ENCODE measurements at regions not wholly inside any gene's neighbourhood (a gene's known extent, or its start where the extent isn't known, plus 50 kb on each side); places are given as distances from the start of the nearest gene placed in this dataset.

DNA sequence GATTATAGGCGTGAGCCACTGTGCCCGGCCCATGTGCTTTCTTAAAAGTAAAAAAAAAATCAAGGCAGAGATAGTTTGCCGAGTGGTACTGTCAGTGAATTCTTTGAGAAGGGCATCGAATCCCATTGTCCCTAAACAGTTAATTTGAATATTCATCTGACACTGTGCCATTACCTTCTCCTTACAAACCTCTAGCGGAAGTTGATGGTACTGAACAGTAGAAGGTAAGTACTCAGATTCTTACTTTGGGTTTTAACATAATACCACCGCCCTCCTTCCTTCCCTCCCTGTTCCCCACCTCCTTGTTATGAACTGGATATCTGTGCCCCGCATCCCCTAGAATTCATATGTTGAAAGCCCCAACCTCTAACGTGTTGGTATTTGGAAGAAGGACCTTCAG is 58.2 kb upstream of the CLMP start:
- no peak for DNase-seq

DNA sequence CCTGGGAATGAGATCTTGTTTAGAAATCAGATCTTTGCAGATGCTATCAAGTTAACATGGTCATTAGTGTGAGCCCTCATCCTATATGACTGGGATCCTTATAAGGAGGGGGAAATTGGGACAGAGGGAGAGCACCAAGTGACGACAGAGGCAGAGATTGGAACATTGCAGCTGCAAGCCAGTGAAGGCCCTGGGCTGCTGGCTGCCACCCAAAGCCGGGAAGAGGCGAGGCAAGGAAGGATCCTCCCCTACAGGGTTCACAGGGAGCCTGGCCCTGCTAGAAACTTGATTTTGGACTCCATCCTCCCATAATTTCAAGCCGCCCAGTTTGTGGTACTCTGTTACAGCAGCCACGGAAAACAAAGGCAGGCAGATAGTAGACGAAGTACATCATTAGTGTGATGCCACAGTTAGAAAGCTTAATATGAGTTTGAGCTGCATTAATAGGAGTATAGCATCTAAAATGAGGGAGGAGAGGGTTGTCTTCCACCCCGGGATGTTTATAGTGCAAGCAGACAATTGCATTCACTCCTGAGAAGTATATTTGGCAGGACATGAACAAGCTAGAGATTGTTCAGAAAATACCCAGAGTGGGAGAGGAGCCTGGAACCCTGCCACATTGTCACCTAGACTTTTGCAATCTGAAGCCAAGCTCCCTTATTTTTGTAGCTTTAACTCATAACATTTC is 56.8 kb upstream of the CLMP start:
- no peak for DNase-seq

DNA sequence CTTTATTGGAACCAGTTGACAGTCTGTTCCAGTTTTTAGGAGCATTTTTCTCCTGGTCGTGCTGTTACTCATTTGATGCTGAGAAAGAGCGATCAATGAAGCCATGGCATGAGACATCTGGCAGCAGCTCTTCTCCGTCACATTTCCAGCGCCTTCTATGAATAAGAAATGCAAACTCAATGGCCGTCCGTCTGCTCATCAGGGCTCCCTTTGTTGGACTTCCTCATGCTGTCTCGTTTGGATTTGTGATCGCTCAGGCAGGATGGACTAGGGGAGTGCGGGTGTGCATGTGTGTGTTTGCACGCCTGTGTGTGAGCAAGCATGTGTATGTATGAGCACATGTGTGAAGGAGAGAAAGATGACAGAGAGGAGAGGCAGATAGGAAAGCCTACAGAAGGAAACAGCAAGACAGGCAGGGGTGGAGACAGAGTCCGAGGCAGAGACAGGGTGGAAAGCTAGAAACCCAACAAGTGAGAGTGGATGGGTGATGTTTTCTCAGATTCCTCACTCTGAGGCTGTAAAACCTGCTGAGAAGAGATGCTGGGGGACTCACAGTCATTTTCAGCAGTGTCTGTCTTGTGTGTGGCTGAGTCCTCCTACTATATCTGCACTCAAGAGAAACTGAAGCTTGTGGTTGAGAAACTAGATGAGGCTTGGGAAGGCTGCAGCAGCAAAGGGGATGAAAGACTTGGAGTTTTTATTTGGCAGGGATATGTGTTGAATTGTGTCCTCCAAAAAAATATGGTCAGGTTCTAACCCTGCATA is 56.0 kb upstream of the CLMP start:
- no peak for DNase-seq

DNA sequence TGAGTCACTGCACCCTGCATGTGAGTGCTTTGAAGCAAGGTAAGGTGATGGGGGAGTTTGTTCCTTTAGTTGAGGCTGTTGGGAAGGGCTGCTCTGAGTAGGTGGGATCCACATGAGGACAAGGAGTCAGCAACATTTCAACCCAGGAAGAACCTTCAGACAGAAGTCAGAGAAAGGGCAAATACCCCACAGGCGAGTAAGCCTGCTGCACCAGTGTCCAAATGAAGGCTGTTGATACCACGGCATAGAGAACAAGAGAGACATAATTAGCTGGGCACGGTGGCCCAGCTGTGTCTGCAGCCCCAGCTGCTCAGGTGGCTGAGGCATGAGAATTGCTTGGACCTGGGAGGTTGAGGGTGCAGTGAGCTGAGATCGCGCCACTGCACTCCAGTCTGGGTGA is 54.3 kb upstream of the CLMP start:
- no peak for DNase-seq

DNA sequence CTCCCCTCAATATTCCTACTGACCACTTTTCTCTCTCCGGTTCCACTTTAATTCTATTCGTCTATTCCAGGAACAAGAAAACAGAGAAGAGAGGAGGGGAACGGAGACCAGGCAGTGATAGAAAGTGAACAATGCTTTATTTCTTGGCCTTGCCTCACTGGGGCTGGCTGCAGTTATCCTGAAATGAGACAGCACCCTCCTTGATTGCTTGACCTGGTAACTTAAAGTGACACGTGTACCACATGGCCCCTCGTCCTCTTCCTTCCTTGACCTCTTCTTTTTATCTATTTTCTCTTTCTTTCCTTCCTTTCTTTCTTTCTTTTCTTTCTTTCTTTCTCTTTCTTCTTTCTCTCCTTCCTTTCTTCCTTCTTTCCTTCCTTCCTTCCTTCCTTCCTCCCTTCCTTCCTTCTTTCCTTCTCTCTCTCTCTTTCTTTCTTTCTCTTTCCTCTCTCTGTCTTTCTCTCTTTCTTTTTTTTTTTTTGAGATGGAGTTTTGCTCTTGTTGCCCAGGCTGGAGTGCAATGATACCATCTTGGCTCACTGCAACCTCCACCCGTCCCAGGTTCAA is 52.8 kb upstream of the CLMP start:
- no peak for DNase-seq

DNA sequence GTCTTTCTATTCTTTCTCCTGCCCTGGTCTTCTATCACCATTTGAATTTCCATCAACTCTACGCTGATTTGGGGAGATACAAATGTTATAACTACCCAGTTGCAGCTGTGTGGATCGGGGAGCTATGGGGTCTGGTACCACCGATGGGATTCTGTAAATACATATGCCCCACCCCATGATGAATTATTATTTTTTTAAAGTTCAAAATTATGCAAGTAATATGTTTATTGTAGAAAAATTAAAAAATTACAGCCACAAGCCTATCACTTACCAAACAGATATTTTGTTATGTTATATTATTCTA is 52.4 kb upstream of the CLMP start:
- no peak for DNase-seq

DNA sequence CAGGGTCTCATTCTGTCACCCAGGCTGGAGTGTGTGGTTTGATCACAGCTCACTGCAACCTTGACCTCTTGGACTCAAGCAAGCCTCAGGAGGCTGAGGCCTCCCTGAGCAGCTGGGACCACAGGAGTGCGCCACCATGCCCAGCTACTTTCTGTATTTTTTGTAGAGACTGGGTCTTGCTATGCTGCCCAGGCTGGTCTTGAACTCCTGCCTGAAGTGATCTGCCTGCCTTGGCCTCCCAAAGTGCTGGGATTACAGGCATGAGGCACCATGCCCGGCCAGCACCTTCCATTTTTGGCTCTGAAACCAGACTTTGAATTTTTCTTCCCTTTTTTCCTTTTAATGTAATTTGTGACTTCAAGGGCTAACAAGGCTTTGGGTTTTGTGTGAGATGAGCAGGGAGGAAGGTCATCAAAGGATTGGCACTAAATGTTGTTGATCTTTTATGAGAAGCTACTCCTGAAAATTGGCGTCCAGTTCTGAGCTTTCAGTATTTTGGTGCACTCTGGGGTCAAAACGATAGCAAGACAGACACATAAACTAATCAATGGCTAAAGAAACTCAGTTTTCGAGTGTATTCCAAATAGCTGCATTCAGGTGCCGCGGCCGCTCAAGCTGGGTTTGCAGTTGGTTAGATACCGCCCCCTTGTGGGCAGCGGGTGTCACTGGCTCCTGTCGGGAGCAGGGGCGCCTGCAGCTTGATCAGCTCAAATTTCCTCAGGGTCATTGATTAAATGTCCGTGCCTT is 51.9 kb upstream of the CLMP start:
- no peak for DNase-seq

DNA sequence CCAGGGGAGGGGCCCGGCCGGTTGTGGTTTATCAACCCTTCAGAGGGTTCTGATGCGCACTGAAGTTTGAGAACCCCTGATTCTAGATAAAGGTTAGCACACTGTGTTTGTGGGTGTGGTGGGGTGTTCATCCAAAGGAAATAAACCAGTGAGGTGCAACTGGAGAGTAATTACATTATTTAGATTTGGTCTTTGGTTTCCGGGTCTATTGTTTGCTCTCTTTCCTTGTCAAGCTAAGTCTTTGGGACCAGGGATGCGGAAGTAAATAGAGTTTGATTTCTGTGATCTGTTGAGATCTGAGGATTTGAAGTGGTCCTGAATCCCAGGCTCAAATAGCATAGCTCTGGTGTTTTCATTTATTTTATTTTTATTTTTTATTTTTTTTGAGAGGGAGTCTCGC is 50.5 kb upstream of the CLMP start:
- no peak for DNase-seq
